ENCODE measurements at regions not wholly inside any gene's neighbourhood (a gene's known extent, or its start where the extent isn't known, plus 50 kb on each side); places are given as distances from the start of the nearest gene placed in this dataset.

DNA sequence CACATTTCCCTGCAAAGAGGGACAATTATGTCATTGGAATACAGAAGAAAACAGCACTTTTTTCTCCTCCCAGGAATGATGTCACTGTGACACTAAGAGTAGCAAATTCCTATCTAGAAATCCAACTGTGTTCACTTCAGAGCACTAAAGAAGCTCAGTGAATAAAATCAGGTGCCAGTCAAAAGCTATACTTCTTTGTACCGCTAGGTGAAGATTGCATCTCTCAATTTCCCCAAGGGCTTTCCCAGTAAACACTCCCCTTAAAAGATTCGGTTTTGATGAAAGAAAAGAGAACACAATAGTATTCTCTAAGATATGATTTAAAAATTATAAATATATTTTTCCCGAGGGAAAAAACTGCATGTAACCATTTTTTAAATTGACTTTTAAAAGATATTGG, 104.7 kb upstream of the MID1 start:
- TF ChIP-seq, protein P1, sequence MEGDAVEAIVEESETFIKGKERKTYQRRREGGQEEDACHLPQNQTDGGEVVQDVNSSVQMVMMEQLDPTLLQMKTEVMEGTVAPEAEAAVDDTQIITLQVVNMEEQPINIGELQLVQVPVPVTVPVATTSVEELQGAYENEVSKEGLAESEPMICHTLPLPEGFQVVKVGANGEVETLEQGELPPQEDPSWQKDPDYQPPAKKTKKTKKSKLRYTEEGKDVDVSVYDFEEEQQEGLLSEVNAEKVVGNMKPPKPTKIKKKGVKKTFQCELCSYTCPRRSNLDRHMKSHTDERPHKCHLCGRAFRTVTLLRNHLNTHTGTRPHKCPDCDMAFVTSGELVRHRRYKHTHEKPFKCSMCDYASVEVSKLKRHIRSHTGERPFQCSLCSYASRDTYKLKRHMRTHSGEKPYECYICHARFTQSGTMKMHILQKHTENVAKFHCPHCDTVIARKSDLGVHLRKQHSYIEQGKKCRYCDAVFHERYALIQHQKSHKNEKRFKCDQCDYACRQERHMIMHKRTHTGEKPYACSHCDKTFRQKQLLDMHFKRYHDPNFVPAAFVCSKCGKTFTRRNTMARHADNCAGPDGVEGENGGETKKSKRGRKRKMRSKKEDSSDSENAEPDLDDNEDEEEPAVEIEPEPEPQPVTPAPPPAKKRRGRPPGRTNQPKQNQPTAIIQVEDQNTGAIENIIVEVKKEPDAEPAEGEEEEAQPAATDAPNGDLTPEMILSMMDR (IDR thresholded peaks at IDR 0.05; ENCODE audit: borderline replicate concordance, extremely low read depth, low read length, poor library complexity, severe bottlenecking) = no peak
- no peak for TF ChIP-seq EZH2 (IDR thresholded peaks at IDR 0.05; ENCODE audit: borderline replicate concordance, low read depth, low read length, severe bottlenecking)

Measured in DND-41 (cell line).